ENCODE measurements at regions not wholly inside any gene's neighbourhood (a gene's known extent, or its start where the extent isn't known, plus 50 kb on each side); places are given as distances from the start of the nearest gene placed in this dataset.

DNA sequence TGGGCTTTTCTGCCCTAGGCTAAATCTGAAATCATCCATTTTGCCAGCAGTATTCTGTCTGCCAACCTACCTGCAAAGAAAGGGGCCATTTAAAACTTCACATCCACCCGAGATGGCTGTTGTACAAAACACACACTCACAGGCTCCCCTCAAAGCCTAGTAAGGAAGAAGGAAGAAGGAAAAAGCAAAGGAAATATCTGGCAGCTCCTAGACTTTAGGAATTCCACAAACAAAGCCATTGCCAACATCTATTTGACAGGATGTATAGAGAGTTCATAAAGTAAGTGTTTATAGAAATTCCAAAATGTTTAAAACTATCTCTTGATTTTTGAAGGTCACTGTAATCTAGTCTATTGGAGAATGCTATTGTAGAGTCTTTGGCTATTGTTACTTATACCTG lies 91.9 kb upstream of the THBS1 start:
- DNase-seq (ENCODE audit: low read depth) (no peak), FAIRE-seq (no peak)
- Histone ChIP-seq H3K36me3 (ENCODE audit: insufficient read depth, low read length) (no peaks in the 10 kb centered on the region), H3K4me1 (ENCODE audit: insufficient read depth, low read length) (no peaks in the 10 kb centered on the region), H3K79me2 (ENCODE audit: insufficient read depth, low read length) (no peaks in the 10 kb centered on the region), H3K9ac (ENCODE audit: low read length) (no peak overlapping the region), H4K20me1 (ENCODE audit: insufficient read depth, low read length) (no peaks in the 10 kb centered on the region), H3K27me3 (ENCODE audit: insufficient read depth, low read length) (no peaks in the 10 kb centered on the region), H3K4me3 (ENCODE audit: insufficient read depth, low read depth, low read length) (no peak overlapping the region), H3K27ac (ENCODE audit: low read depth, low read length) (no peak overlapping the region), H3K9me3 (ENCODE audit: insufficient read depth, low read depth, low read length) (no peaks in the 10 kb centered on the region), H2AFZ (ENCODE audit: low read depth, low read length) (no peak overlapping the region), H3K4me2 (ENCODE audit: low read length) (no peak overlapping the region)
- peaks cover 6% of the 10 kb centered on the region for H3K9me3 Mint-ChIP-seq (ENCODE audit: unreplicated experiment)
- TF ChIP-seq CTCF (IDR thresholded peaks at IDR 0.05; ENCODE audit: insufficient read depth, low read depth, low read length): no peak
- no peak for TF ChIP-seq EZH2 (IDR thresholded peaks at IDR 0.05; ENCODE audit: insufficient read depth, low read length)
- H3K4me3 Mint-ChIP-seq (ENCODE audit: unreplicated experiment): no peak overlapping the region
- peaks cover 2% of the 10 kb centered on the region for H3K27me3 Mint-ChIP-seq (ENCODE audit: low read depth, unreplicated experiment)
- H3K4me1 Mint-ChIP-seq (ENCODE audit: low read depth, unreplicated experiment): peaks cover 2% of the 10 kb centered on the region
- no peak overlapping the region for H3K27ac Mint-ChIP-seq (ENCODE audit: unreplicated experiment)
- no peaks in the 10 kb centered on the region for H3K36me3 Mint-ChIP-seq (ENCODE audit: low read depth, unreplicated experiment)

GRCh38 chr15:39491115-39491885 lies 89.6 kb upstream of the THBS1 start:
- no peak for DNase-seq (ENCODE audit: low read depth)
- H3K4me1 Mint-ChIP-seq (ENCODE audit: low read depth, unreplicated experiment): peaks cover 12% of the 10 kb centered on the region
- Histone ChIP-seq H3K36me3 (ENCODE audit: insufficient read depth, low read length) (no peaks in the 10 kb centered on the region), H3K27me3 (ENCODE audit: insufficient read depth, low read length) (no peaks in the 10 kb centered on the region), H3K9me3 (ENCODE audit: insufficient read depth, low read depth, low read length) (no peaks in the 10 kb centered on the region), H3K4me3 (ENCODE audit: insufficient read depth, low read depth, low read length) (no peak overlapping the region), H4K20me1 (ENCODE audit: insufficient read depth, low read length) (no peaks in the 10 kb centered on the region), H3K4me1 (ENCODE audit: insufficient read depth, low read length) (no peaks in the 10 kb centered on the region), H2AFZ (ENCODE audit: low read depth, low read length) (no peak overlapping the region), H3K27ac (ENCODE audit: low read depth, low read length) (no peak overlapping the region), H3K4me2 (ENCODE audit: low read length) (no peak overlapping the region), H3K9ac (ENCODE audit: low read length) (no peak overlapping the region), H3K79me2 (ENCODE audit: insufficient read depth, low read length) (no peaks in the 10 kb centered on the region)
- no peak overlapping the region for H3K27ac Mint-ChIP-seq (ENCODE audit: unreplicated experiment)
- no peak overlapping the region for H3K4me3 Mint-ChIP-seq (ENCODE audit: unreplicated experiment)
- peaks cover 2% of the 10 kb centered on the region for H3K27me3 Mint-ChIP-seq (ENCODE audit: low read depth, unreplicated experiment)
- H3K9me3 Mint-ChIP-seq (ENCODE audit: unreplicated experiment): peaks cover 2% of the 10 kb centered on the region
- no peak for TF ChIP-seq CTCF (IDR thresholded peaks at IDR 0.05; ENCODE audit: insufficient read depth, low read depth, low read length)
- no peak for TF ChIP-seq EZH2 (IDR thresholded peaks at IDR 0.05; ENCODE audit: insufficient read depth, low read length)
- no peak for FAIRE-seq
- H3K36me3 Mint-ChIP-seq (ENCODE audit: low read depth, unreplicated experiment): no peaks in the 10 kb centered on the region

GRCh38 chr15:39491886-39492490 lies 88.9 kb upstream of the THBS1 start:
- DNase-seq (ENCODE audit: low read depth): no peak
- Histone ChIP-seq H3K9ac (ENCODE audit: low read length) (no peak overlapping the region), H3K9me3 (ENCODE audit: insufficient read depth, low read depth, low read length) (no peaks in the 10 kb centered on the region), H3K4me1 (ENCODE audit: insufficient read depth, low read length) (no peaks in the 10 kb centered on the region), H3K4me2 (ENCODE audit: low read length) (no peak overlapping the region), H4K20me1 (ENCODE audit: insufficient read depth, low read length) (no peaks in the 10 kb centered on the region), H3K79me2 (ENCODE audit: insufficient read depth, low read length) (no peaks in the 10 kb centered on the region), H3K27ac (ENCODE audit: low read depth, low read length) (no peak overlapping the region), H3K4me3 (ENCODE audit: insufficient read depth, low read depth, low read length) (no peak overlapping the region), H2AFZ (ENCODE audit: low read depth, low read length) (no peak overlapping the region), H3K27me3 (ENCODE audit: insufficient read depth, low read length) (no peaks in the 10 kb centered on the region), H3K36me3 (ENCODE audit: insufficient read depth, low read length) (no peaks in the 10 kb centered on the region)
- H3K27ac Mint-ChIP-seq (ENCODE audit: unreplicated experiment): no peak overlapping the region
- peaks cover 2% of the 10 kb centered on the region for H3K27me3 Mint-ChIP-seq (ENCODE audit: low read depth, unreplicated experiment)
- peaks cover 2% of the 10 kb centered on the region for H3K9me3 Mint-ChIP-seq (ENCODE audit: unreplicated experiment)
- peaks cover 17% of the 10 kb centered on the region for H3K4me1 Mint-ChIP-seq (ENCODE audit: low read depth, unreplicated experiment)
- TF ChIP-seq CTCF (IDR thresholded peaks at IDR 0.05; ENCODE audit: insufficient read depth, low read depth, low read length): no peak
- no peak for TF ChIP-seq EZH2 (IDR thresholded peaks at IDR 0.05; ENCODE audit: insufficient read depth, low read length)
- no peaks in the 10 kb centered on the region for H3K36me3 Mint-ChIP-seq (ENCODE audit: low read depth, unreplicated experiment)
- H3K4me3 Mint-ChIP-seq (ENCODE audit: unreplicated experiment): no peak overlapping the region
- no peak for FAIRE-seq
